ENCODE measurements at regions not wholly inside any gene's neighbourhood (a gene's known extent, or its start where the extent isn't known, plus 50 kb on each side); places are given as distances from the start of the nearest gene placed in this dataset.

GRCh38 chr21:16186742-16187141 is 457.0 kb downstream of the USP25 start:
- ChIA-PET CTCF (no interaction called here), POLR2A (no interaction called here)
- Mint-ChIP-seq H3K4me1 (no peaks in the 10 kb centered on the region), H3K27me3 (no peaks in the 10 kb centered on the region), H3K36me3 (ENCODE audit: low read depth) (no peaks in the 10 kb centered on the region), H3K4me3 (no peak overlapping the region), H3K27ac (no peak overlapping the region), H3K9me3 (no peaks in the 10 kb centered on the region)
- no peak for DNase-seq

- Mint-ChIP-seq H3K36me3 (ENCODE audit: low read depth) (no peaks in the 10 kb centered on the region), H3K27me3 (no peaks in the 10 kb centered on the region), H3K4me3 (no peak overlapping the region), H3K27ac (no peak overlapping the region), H3K4me1 (no peaks in the 10 kb centered on the region), H3K9me3 (no peaks in the 10 kb centered on the region)
- CTCF ChIA-PET, result no interaction called here
- POLR2A ChIA-PET, result no interaction called here
- no peak for DNase-seq
These were observed 458.0 kb downstream of the USP25 start for GRCh38 chr21:16187603-16188301.

GRCh38 chr21:16192902-16193301 is 463.1 kb downstream of the USP25 start:
- Mint-ChIP-seq H3K36me3 (ENCODE audit: low read depth) (no peaks in the 10 kb centered on the region), H3K27me3 (no peaks in the 10 kb centered on the region), H3K4me3 (no peak overlapping the region), H3K4me1 (peaks cover 10% of the 10 kb centered on the region), H3K9me3 (no peaks in the 10 kb centered on the region), H3K27ac (no peak overlapping the region)
- ChIA-PET POLR2A (no interaction called here), CTCF (no interaction called here)
- no peak for DNase-seq

- Mint-ChIP-seq H3K27ac (no peak overlapping the region), H3K36me3 (ENCODE audit: low read depth) (no peaks in the 10 kb centered on the region), H3K4me1 (peaks cover 15% of the 10 kb centered on the region), H3K9me3 (no peaks in the 10 kb centered on the region), H3K27me3 (no peaks in the 10 kb centered on the region), H3K4me3 (no peak overlapping the region)
- CTCF ChIA-PET, result no interaction called here
- no peak for DNase-seq
- POLR2A ChIA-PET, result no interaction called here
These were observed 463.8 kb downstream of the USP25 start for GRCh38 chr21:16193496-16194094.

GRCh38 chr21:16194095-16194787 is 464.5 kb downstream of the USP25 start:
- Mint-ChIP-seq H3K4me1 (peaks cover 16% of the 10 kb centered on the region), H3K27me3 (no peaks in the 10 kb centered on the region), H3K27ac (peak overlapping the region; percentile 82), H3K4me3 (peak overlapping the region; percentile 58), H3K9me3 (no peaks in the 10 kb centered on the region), H3K36me3 (ENCODE audit: low read depth) (no peaks in the 10 kb centered on the region)
- CTCF ChIA-PET, result no interaction called here
- POLR2A ChIA-PET, result no interaction called here
- peak; percentile 37 for DNase-seq

GRCh38 chr21:16194788-16195537 is 465.2 kb downstream of the USP25 start:
- H3K4me1 Mint-ChIP-seq, result peaks cover 19% of the 10 kb centered on the region
- H3K27me3 Mint-ChIP-seq, result no peaks in the 10 kb centered on the region
- H3K36me3 Mint-ChIP-seq (ENCODE audit: low read depth), result no peaks in the 10 kb centered on the region
- ChIA-PET POLR2A (no interaction called here), CTCF (no interaction called here)
- no peak for DNase-seq
- H3K9me3 Mint-ChIP-seq, result no peaks in the 10 kb centered on the region
- peak overlapping the region; percentile 58 for H3K4me3 Mint-ChIP-seq
- H3K27ac Mint-ChIP-seq, result peak overlapping the region; percentile 82

GRCh38 chr21:16195538-16195910 is 465.7 kb downstream of the USP25 start:
- Mint-ChIP-seq H3K4me3 (peak overlapping the region; percentile 58), H3K27me3 (no peaks in the 10 kb centered on the region), H3K9me3 (no peaks in the 10 kb centered on the region), H3K27ac (peak overlapping the region; percentile 82), H3K36me3 (ENCODE audit: low read depth) (no peaks in the 10 kb centered on the region), H3K4me1 (peaks cover 19% of the 10 kb centered on the region)
- ChIA-PET POLR2A (no interaction called here), CTCF (no interaction called here)
- DNase-seq, result peak; percentile 8

DNA sequence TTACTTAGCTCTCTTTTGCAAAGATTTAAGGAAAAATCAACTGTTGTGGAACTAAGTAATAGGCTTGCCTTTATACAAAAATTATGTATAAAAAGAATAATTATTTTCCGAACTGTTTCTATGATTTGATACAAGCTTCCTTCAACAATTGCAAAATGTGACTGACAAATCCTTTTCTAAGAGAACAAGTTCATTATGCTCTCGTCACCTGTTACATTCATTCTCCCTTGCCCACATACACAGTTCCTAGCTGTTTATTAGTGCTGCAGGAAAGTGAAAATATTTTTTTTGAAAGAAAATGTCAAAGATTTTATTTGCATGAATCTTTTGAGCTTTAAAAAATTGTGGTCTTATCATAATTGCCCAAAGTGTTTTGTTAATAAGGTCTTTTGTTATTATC is 466.2 kb downstream of the USP25 start:
- Mint-ChIP-seq H3K9me3 (no peaks in the 10 kb centered on the region), H3K27ac (peak overlapping the region; percentile 72), H3K4me1 (peaks cover 19% of the 10 kb centered on the region), H3K36me3 (ENCODE audit: low read depth) (no peaks in the 10 kb centered on the region), H3K27me3 (no peaks in the 10 kb centered on the region), H3K4me3 (peak overlapping the region; percentile 33)
- DNase-seq, result no peak
- CTCF ChIA-PET, result no interaction called here
- POLR2A ChIA-PET, result no interaction called here

- no peaks in the 10 kb centered on the region for H3K9me3 Mint-ChIP-seq
These were observed 468.8 kb downstream of the USP25 start for GRCh38 chr21:16198546-16198945.

DNA sequence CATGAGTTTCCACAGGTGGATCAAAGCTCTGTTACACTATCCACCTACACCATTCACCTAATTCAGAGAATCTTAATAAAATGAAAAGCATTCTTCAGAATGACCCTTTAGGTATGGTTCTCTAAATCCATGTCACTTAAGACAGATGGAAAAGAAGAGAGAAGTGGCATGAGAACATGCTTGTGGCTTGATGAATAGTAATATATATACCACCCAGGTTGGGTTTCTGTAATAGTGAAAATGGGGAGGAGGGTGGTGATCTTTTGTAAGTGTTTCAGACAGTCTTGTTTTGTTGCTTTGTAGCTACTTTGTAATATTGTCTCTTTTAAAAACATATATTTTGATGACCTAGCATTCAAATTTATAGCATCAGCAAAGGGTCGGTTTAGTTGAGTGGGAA is 469.8 kb downstream of the USP25 start:
- ChIA-PET CTCF (no interaction called here), POLR2A (no interaction called here)
- Mint-ChIP-seq H3K9me3 (no peaks in the 10 kb centered on the region), H3K4me1 (peaks cover 19% of the 10 kb centered on the region), H3K4me3 (no peak overlapping the region), H3K27me3 (no peaks in the 10 kb centered on the region), H3K27ac (no peak overlapping the region), H3K36me3 (ENCODE audit: low read depth) (no peaks in the 10 kb centered on the region)
- no peak for DNase-seq

More at GRCh38 chr21:16198546-16198945, 468.8 kb downstream of the USP25 start:
- Mint-ChIP-seq H3K4me3 (no peak overlapping the region), H3K4me1 (peaks cover 19% of the 10 kb centered on the region), H3K27me3 (no peaks in the 10 kb centered on the region), H3K27ac (peak overlapping the region; percentile 21), H3K36me3 (ENCODE audit: low read depth) (no peaks in the 10 kb centered on the region)
- POLR2A ChIA-PET, result no interaction called here
- CTCF ChIA-PET, result no interaction called here
- no peak for DNase-seq

DNA sequence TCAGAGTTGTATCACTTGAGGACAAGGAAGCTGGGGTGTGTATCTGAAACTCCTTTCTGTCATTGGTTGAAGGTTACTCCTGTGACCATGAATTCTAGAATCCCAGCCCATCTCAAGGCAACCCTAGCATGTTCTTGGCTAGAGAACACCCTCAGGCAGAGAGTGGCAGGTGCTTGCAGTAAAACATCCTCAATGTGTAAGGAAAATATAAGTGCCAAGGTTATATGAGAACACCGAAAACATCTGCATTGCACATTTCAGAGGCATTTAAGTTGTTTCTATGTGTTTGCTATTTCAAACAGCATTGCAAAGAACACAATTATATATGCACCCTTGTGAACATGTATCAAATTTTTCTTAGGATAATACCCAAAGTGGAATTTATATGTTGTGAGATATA is 471.9 kb downstream of the USP25 start:
- ChIA-PET CTCF (interaction anchor here (0.7 kb wide), 1 partner anchor 73 kb away, joined by 3 read pairs; no protein-coding TSS in a partner anchor), POLR2A (no interaction called here)
- Mint-ChIP-seq H3K9me3 (no peaks in the 10 kb centered on the region), H3K4me1 (peaks cover 11% of the 10 kb centered on the region), H3K4me3 (no peak overlapping the region), H3K36me3 (ENCODE audit: low read depth) (no peaks in the 10 kb centered on the region), H3K27me3 (peaks cover 1% of the 10 kb centered on the region), H3K27ac (no peak overlapping the region)
- DNase-seq, result no peak

DNA sequence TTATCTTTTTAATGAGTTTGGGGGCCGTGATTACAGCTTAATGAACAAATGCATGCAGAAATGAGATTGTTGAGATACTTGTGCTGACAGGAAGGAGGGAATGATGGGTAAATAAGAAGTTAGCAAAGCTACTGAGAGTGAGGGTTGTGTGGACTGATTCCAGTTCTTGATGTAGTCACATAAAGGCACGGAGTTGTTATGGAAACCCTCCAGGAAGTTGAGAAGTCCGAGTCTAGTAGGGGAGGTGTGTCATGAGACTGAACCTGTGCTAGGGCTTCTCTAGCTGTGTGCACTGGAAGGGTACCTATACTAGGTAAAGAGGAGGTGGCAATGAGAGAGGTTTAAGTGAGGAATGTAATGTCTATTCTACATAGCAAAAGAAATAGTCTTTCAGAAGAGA is 475.7 kb downstream of the USP25 start:
- H3K4me3 Mint-ChIP-seq, result no peak overlapping the region
- ChIA-PET CTCF (no interaction called here), POLR2A (no interaction called here)
- H3K9me3 Mint-ChIP-seq, result no peaks in the 10 kb centered on the region
- no peaks in the 10 kb centered on the region for H3K4me1 Mint-ChIP-seq
- H3K36me3 Mint-ChIP-seq (ENCODE audit: low read depth), result no peaks in the 10 kb centered on the region
- H3K27ac Mint-ChIP-seq, result no peak overlapping the region
- peaks cover 1% of the 10 kb centered on the region for H3K27me3 Mint-ChIP-seq
- no peak for DNase-seq
